ACC112 (cell line): ENCODE measurements at regions not wholly inside any gene's neighbourhood (a gene's known extent, or its start where the extent isn't known, plus 50 kb on each side); places are given as distances from the start of the nearest gene placed in this dataset.
"Not testable (repeated sequence)": the region's sequence is repeated elsewhere in the genome, so short reads cannot be mapped to it uniquely, and the experiment has no call there.

ENCODE experiments used
- H2AFZ ChIP-seq: fragments of 200-600 bp; sonication (generic); one replicate; pipeline ENCODE4 v1.6.0; 2017; ENCODE audit warnings: antibody characterized with exemption, low read length; ENCODE audit not compliant: unreplicated experiment
- H3K27ac ChIP-seq: fragments of 200-600 bp; sonication (generic); 2 replicates; pipeline ENCODE4 v1.5.1; 2014; ENCODE audit warnings: low read depth, mild to moderate bottlenecking, antibody characterized with exemption, low read length, moderate library complexity
- H3K27me3 ChIP-seq: fragments of 200-600 bp; sonication (generic); 2 replicates; pipeline ENCODE4 v1.6.1; 2014; ENCODE audit warnings: mild to moderate bottlenecking, antibody characterized with exemption, low read length, moderate library complexity, mixed read lengths; ENCODE audit not compliant: insufficient read depth
- H3K36me3 ChIP-seq: fragments of 200-600 bp; sonication (generic); 2 replicates; pipeline ENCODE4 v1.6.1; 2016; ENCODE audit warnings: mild to moderate bottlenecking, antibody characterized with exemption, low read length, moderate library complexity, mixed read lengths; ENCODE audit not compliant: insufficient read depth
- H3K4me1 ChIP-seq: fragments of 200-600 bp; sonication (generic); one replicate; pipeline ENCODE4 v1.6.1; 2016; ENCODE audit warnings: low read length, mixed read lengths; ENCODE audit not compliant: insufficient read depth, unreplicated experiment, control insufficient read depth
- H3K4me3 ChIP-seq: fragments of 200-600 bp; sonication (generic); 2 replicates; pipeline ENCODE4 v1.5.1; 2014; ENCODE audit warnings: mild to moderate bottlenecking, low read depth, low read length
- H3K79me2 ChIP-seq: fragments of 200-600 bp; sonication (generic); one replicate; pipeline ENCODE4 v1.6.0; 2016; ENCODE audit warnings: low read length; ENCODE audit not compliant: control insufficient read depth, unreplicated experiment, insufficient read depth

- H3K4me1 ChIP-seq, result no peaks in the 10 kb centered on the region
- no peak overlapping the region for H3K4me3 ChIP-seq
- H3K27ac ChIP-seq, result no peak overlapping the region
- H3K79me2 ChIP-seq, result no peaks in the 10 kb centered on the region
- no peaks in the 10 kb centered on the region for H3K36me3 ChIP-seq
- H3K27me3 ChIP-seq, result no peaks in the 10 kb centered on the region
- H2AFZ ChIP-seq, result no peak overlapping the region
Measured at GRCh38 chr11:101715281-101715680, 131.5 kb upstream of the TRPC6 start.

GRCh38 chr11:101707477-101707876 lies 123.7 kb upstream of the TRPC6 start:
- H3K27ac ChIP-seq, result no peak overlapping the region

GRCh38 chr11:101706541-101706940 lies 122.7 kb upstream of the TRPC6 start:
- Histone ChIP-seq H3K4me1 (no peaks in the 10 kb centered on the region), H3K4me3 (no peak overlapping the region), H3K79me2 (no peaks in the 10 kb centered on the region), H3K36me3 (no peaks in the 10 kb centered on the region), H2AFZ (no peak overlapping the region), H3K27me3 (no peaks in the 10 kb centered on the region), H3K27ac (no peak overlapping the region)

More at GRCh38 chr11:101707477-101707876, 123.7 kb upstream of the TRPC6 start:
- Histone ChIP-seq H3K27me3 (no peaks in the 10 kb centered on the region), H3K79me2 (no peaks in the 10 kb centered on the region), H3K4me3 (no peak overlapping the region), H2AFZ (no peak overlapping the region), H3K4me1 (no peaks in the 10 kb centered on the region), H3K36me3 (no peaks in the 10 kb centered on the region)

- Histone ChIP-seq H3K36me3 (no peaks in the 10 kb centered on the region), H2AFZ (no peak overlapping the region), H3K79me2 (no peaks in the 10 kb centered on the region), H3K27me3 (no peaks in the 10 kb centered on the region), H3K4me1 (no peaks in the 10 kb centered on the region), H3K27ac (no peak overlapping the region), H3K4me3 (no peak overlapping the region)
Measured at GRCh38 chr11:101705972-101706371, 122.2 kb upstream of the TRPC6 start.

- not testable (repeated sequence) for H3K27ac ChIP-seq, H2AFZ ChIP-seq, H3K79me2 ChIP-seq, H3K4me3 ChIP-seq, H3K4me1 ChIP-seq, H3K36me3 ChIP-seq, H3K27me3 ChIP-seq
Measured at GRCh38 chr11:101694869-101695268, 111.1 kb upstream of the TRPC6 start.

- Histone ChIP-seq H3K4me1 (no peaks in the 10 kb centered on the region), H3K4me3 (no peak overlapping the region), H3K27ac (no peak overlapping the region), H3K27me3 (no peaks in the 10 kb centered on the region), H3K36me3 (no peaks in the 10 kb centered on the region), H2AFZ (no peak overlapping the region), H3K79me2 (no peaks in the 10 kb centered on the region)
Measured at GRCh38 chr11:101692980-101693379, 109.2 kb upstream of the TRPC6 start.

- Histone ChIP-seq H2AFZ (no peak overlapping the region), H3K4me3 (no peak overlapping the region), H3K27ac (peak overlapping the region; percentile 63), H3K79me2 (no peaks in the 10 kb centered on the region), H3K36me3 (no peaks in the 10 kb centered on the region), H3K4me1 (peaks cover 8% of the 10 kb centered on the region), H3K27me3 (no peaks in the 10 kb centered on the region)
Measured at GRCh38 chr11:101686514-101686913, 102.7 kb upstream of the TRPC6 start.

- peaks cover 31% of the 10 kb centered on the region for H3K27me3 ChIP-seq
- no peaks in the 10 kb centered on the region for H3K79me2 ChIP-seq
Measured at GRCh38 chr11:101668236-101668635, 84.4 kb upstream of the TRPC6 start.

GRCh38 chr11:101666916-101667315 lies 83.1 kb upstream of the TRPC6 start:
- Histone ChIP-seq H3K79me2 (no peaks in the 10 kb centered on the region), H3K4me3 (no peak overlapping the region), H3K27me3 (peaks cover 29% of the 10 kb centered on the region), H3K27ac (no peak overlapping the region), H3K36me3 (no peaks in the 10 kb centered on the region), H2AFZ (no peak overlapping the region), H3K4me1 (no peaks in the 10 kb centered on the region)

More at GRCh38 chr11:101668236-101668635, 84.4 kb upstream of the TRPC6 start:
- Histone ChIP-seq H3K36me3 (no peaks in the 10 kb centered on the region), H3K4me3 (no peak overlapping the region), H3K4me1 (no peaks in the 10 kb centered on the region), H3K27ac (no peak overlapping the region), H2AFZ (no peak overlapping the region)

- Histone ChIP-seq H3K36me3 (no peaks in the 10 kb centered on the region), H3K27me3 (peaks cover 9% of the 10 kb centered on the region; the same call in 1 of the 2 replicates), H2AFZ (no peak overlapping the region), H3K4me1 (no peaks in the 10 kb centered on the region), H3K27ac (no peak overlapping the region), H3K79me2 (no peaks in the 10 kb centered on the region), H3K4me3 (no peak overlapping the region)
Measured at GRCh38 chr11:101661559-101661958, 77.8 kb upstream of the TRPC6 start.
